DMS53 treated with DMSO at 0.1 percent for 48 hours (cell line): ENCODE measurements at regions not wholly inside any gene's neighbourhood (a gene's known extent, or its start where the extent isn't known, plus 50 kb on each side); places are given as distances from the start of the nearest gene placed in this dataset.

Experiments
- DNase-seq: peaks from one replicate; lab custom pipeline; 2025; ENCODE audit not compliant: unreplicated experiment; lab: John Stamatoyannopoulos, UW

DNA sequence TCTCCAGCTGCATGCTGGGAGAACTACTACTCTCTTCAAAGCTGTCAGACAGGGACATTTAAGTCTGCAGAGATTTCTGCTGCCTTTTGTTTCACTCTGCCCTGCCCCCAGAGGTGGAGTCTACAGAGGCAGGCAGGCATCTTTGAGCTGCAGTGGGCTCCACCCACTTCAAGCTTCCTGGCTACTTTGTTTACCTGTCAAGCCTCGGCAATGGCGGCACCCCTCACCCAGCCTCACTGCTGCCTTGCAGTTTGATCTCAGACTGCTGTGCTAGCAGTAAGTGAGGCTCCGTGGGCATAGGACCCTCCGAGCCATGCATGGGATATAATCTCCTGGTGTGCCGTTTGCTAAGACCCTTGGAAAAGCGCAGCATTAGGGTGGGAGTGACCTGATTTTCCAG is 61.7 kb downstream of the DMRTA1 start:
- peak; percentile 46 for DNase-seq

DNA sequence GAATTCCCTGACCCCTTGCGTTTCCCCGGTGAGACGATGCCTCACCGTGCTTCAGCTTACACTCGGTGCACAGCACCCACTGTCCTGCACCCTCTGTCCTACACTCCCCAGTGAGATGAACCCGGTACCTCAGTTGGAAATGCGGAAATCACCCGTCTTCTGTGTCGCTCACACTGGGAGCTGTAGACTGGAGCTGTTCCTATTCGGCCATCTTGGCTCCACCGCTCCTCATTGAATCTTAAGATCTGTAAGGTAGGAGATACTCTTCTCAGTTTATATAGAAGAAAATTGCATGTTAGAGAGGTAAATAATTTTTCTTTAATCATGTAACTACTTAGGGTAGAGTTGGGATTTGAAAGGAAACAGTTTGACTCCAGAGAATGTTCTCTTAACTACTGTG is 62.2 kb downstream of the DMRTA1 start:
- no peak for DNase-seq

DNA sequence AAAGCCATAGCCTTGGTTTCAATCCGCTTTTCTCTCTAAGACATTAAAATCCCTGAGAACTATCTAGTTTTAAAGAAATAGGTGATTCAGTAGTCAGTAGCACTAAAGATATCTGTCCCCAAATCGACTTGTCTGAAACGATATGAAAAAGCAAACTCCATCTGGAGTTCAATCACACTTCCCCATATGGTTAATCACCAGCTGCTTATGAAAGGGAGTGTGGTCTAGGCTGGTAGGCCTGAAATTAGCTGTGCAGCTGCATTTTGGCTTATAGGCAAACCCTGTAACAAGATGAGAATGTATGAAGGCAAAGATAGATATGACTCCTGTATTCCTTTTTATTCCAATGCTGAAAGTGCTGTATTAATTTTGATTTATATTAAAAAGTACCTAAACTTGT is 65.9 kb downstream of the DMRTA1 start:
- DNase-seq = no peak

DNA sequence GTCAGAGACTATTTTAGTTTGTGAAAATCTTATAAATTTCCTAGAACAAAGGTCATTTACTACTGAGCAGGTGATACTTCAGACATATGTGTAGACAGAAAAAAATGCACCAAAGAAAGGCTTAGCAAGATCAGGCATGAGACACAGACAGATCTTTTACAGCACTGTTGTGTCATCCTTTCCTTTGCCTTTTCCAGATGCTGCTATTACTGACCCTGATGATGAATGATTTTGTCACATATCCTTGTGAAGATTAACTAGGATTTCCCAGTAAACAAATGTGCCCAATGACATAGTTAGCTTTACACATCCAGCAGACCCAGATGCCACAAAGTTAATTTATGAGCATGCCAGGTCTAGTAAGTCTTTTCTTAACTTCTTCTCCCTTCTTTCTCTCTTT is 68.2 kb downstream of the DMRTA1 start:
- DNase-seq = no peak

DNA sequence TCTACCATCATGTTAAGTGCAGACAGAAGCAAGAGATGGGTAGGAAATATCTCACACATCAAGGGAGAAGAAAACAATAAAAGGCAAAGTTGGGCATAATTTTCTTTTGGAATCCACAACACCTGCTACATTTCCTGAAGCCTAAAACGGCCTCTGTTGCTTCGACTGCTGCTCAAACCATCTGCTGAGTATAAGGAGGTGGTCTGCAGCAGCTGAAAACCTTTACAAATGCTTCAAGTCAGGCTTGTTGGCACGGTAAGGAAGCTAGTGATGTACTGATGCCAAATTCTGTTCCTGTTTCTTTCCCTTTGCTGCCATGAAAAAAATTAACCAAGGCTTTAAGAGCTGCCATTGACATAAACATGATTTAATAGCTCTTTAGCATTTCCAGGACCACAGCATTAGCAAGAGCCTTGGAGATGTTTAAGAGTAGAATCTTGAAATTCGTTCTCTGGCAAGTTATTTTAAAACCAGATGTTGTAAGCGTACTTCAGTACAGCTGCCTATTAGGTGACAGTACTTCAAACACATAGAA is 75.6 kb downstream of the DMRTA1 start:
- no peak for DNase-seq

DNA sequence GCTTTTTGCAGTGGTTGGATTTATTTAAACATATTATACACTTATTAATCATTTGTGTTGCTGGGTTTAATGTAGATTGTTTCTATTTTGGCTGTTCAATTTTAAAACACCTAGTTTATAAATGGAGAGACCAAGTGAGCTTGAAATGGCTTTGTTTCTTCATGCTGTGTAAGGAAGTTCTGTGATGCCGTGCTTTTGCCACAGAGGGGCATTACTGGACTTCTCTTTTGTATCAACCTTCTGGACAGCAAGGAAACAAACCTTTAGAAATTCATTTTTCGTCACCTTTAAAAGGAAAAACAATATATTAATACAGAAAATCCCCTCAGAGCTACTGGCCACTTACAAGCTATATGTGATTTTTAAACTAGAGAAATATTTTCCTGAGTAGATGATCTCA is 81.9 kb downstream of the DMRTA1 start:
- DNase-seq = no peak

DNA sequence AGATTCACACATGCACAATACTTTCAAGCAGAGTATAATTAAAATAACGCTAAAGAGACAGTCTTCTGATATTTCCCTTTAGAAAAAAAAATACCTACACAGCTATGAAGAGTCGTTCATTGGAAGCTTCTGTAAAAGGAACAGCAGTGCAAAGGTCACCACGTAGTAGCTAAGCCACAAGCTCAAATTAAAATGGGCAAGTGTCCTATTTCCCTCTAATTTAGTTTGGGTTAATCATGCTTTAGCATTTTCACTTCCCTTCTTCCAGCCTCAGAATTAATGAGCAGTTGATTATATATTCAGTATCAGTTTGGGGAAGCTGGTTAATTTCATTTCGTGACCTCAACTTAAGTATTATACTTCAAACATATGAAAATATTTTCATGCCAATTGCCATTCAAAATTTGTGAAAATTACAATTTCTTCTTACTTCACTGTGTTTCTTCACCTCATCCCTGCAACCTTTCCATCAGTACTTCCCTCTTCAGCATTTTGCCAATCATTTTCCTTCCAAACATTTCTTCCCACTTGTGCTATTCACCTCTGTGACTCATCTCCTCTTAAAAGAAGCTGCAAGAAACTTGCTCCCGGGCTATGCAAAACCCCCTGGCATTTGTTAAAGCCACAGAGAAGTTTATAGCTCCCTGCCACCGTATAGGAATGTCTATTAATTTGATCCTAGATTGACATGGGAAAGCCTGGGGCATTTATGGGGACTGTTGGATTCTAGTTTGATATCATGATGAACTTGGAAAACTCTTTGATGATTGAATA is 83.0 kb downstream of the DMRTA1 start:
- DNase-seq = no peak

DNA sequence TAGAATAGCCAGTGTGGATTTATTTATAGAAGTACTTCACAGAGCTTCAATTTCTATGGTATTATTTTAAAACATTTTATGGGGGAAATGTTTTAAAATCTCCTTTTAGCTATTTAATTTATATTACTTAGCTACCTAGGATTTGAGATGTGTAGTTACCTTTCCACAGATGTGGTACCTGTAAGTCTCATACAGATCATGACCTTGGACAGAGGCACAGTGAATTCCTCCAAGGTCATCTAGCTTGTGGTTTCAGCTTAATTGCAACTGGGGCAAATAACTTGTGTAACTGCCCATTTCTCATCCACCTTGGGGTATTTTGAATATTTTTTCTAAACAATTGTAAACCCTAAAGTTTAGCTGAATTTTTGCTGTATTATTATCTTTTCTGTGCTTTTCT is 89.2 kb downstream of the DMRTA1 start:
- no peak for DNase-seq

DNA sequence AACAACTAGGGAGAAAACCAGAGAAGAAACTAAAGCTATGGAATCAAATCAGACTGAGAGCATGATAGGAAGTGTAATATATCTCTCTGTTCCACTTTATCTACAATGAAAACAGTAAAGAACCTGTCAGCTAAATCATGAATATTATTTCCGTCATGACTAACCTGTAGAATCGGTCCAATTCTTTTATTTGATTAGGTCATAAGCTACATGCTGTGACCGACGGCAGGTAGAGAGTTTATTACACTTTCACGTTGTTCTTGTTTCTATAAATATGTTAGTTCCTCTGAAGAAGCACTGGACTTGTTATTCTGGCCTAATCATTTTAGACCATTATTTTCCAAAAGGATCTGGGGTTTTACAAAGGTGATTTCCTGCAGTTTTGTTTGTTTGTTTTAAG is 91.1 kb downstream of the DMRTA1 start:
- no peak for DNase-seq

DNA sequence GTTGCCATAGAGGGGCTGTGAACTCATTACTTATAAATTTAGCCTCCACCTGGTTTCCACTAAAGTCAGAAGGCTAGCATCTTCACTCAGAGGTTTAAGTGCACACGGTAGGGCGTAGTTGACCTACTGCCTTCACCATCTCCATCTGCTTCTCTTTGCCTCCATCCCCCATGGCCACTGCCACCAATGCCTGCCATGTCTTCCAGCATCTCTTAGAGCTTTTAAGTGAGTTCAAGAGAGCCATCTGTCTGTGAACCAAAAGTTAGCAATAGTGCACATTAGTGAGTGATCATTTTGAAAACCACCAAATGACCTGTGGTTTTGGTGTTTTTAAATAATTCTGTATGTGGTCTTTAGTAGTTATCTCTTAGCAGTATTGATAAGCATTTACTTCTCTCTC is 102.0 kb downstream of the DMRTA1 start:
- DNase-seq = no peak

DNA sequence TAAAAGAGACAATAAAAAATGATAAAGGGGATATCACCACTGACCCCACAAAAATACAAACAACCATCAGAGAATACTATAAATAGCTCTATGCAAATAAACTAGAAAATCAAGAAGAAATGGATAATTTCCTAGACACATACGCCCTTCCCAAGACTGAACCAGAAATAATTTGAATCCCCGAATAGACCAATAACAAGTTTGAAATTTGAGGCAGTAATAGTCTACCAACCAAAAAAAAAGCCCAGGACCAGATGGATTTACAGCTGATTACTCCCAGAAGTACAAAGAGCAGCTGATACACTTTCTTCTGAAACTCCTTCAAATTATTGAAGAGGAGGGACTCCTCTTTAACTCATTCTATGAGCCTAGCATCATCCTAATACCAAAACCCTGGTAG is 128.1 kb downstream of the DMRTA1 start:
- no peak for DNase-seq

DNA sequence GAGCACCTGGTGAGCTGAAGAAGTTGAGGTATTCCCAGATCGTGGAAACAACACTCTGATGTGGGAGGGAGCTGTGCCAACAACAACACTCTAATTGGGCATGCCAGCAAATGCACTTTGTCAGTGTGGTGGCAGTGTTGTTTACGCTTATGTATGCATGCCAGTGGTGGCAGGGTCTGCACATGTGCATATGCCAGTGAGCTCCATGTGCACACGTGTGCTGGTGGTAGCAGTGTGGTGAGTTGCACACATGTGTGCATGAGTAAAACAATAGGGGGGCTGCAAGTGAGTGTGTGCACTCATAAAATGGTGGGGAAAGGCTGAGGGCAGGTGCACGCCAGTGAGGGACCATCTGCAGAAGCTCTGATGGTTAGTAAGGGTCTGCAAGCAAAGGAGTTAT is 134.2 kb downstream of the DMRTA1 start:
- no peak for DNase-seq

DNA sequence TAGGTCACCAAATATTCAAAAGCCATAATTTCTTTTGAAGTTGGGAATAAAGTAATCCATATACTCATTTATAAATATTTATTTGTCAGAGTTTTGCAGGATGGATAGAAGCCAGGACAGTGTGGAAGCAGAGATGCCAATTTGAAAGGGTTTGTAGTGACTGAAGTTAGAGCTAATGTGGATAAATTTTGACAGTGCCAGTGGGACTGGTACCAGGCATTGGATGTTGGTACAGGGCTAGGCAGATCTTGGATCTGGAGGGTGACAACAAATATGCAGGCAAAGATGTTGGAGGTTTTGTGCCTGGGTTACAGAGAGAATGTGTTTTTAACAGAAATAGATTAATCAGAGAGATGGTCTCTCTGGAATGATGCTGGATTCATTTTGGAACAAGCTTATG is 135.6 kb downstream of the DMRTA1 start:
- no peak for DNase-seq

DNA sequence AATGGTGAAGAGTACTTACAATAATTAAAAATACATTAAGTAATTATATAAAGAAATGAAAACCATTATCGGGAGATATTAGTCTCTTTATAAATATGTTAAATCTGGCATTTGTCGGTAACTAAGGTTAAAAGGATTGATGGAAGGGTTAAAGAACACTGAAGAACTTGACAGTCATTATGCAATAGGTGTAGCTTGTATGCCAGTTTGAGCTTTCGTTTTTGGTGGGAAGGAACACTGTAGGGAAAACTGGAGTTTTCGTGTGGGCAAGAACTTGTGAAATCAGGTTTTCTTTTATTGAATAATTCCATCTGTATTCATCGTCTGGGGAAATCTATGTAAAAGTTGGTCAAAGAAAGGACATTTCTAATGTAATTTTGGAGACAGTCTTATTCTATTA is 142.3 kb downstream of the DMRTA1 start:
- DNase-seq = no peak

DNA sequence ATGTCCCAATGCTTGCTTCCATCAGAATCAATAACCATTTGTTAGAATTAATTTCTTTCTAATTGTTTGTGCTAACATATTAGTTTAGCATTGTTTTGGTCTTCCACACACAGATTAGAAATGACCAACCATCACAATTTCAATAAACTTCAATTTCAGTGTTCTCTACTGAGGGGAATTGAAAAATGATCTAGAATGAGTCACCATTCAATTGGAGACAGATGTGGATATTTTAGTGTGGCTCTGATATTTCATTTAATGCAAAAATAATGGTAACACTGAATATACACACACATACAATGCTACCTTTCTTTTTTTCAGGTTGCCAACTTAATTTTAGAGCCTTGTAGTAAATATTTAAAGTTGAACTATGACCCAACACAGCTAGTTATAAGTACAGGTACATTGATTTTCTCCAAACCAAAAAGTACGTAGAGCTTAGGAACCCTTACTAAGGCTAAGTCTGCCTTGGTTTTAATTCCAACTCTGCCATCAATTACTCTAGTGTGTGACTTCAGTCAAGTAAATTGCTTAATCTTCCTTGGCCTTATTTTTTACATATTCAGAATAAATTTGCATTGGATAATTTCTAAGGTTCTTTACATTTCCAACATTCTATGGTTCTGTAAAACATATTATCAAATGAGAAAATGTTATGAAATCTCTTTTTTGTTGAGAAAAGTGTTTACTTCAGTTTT is 143.9 kb downstream of the DMRTA1 start:
- no peak for DNase-seq

DNA sequence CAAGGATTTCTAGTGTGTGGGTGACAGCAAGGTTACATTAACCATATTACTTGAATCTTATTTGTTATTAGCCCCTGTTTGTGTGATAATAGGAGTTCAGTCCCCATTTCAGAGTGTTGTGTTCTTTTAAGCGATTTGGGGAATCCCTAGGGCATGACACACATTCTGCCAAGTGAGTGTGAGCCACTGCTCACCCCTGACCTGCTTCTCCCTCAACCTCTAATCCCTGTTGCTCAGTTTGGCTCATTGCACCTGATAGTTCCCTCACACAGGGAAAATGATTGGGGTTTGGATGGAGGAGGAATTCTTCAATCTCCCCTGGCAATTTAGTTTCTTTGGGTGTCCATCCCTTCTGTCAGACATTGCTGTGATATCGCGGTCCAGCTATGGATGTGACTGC is 149.2 kb downstream of the DMRTA1 start:
- DNase-seq = no peak

DNA sequence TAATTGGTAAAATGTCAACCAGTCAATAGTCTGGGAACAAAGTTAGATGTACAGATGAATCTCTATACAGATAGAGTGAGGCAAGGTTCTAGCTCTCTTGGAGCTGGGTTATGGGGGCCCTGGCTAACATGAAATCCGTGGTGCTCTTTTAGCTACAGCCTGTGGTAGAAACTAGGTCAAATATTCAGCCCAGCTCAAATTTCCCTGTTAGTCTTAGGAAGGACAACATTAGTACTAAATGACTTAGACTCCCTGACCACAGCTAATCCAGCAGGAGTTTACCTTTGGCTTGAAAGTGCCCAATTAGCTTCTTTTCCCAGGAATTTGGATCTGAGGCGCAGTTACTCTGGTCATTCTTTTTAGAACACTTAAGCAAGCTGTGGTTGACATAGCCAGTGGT is 170.5 kb downstream of the DMRTA1 start:
- DNase-seq = no peak

DNA sequence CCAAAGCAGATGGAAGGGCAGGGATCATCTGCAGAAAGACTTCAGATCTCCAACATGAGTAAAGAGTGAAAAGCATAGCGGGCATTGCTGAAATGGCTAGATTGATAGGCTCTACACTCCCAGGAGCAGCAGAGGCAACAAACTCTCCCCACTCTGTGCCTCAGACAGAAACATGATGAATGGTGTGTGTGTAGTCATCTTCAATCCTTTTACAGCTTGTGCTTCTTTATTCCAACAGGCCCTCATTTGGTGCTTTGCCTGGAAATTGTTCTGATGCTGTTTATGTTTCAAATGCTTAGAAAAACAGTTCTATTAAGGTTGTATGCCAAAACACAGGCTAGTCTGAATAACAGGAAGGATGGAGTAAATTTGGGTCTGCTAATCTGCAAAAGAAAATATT is 176.2 kb downstream of the DMRTA1 start:
- DNase-seq = no peak

DNA sequence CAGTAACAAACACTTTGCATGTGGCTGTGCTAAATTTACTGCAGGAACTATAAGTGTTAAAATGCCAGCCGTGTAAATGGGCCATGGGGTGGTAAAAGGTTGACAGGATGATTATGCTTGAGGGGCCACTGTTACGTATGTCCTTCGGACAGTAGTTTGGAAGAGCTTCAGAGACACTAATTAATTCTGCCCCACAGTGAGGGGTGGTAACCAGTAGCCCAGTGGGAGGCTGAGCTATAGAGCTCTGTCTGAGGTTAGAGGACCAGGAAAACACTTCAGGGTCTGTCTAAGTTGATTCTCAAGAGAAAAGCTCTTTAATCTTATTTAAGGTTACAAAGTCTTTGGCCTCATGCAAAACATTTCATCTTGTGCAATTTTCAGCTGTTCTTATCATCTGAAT is 176.6 kb downstream of the DMRTA1 start:
- DNase-seq = no peak

DNA sequence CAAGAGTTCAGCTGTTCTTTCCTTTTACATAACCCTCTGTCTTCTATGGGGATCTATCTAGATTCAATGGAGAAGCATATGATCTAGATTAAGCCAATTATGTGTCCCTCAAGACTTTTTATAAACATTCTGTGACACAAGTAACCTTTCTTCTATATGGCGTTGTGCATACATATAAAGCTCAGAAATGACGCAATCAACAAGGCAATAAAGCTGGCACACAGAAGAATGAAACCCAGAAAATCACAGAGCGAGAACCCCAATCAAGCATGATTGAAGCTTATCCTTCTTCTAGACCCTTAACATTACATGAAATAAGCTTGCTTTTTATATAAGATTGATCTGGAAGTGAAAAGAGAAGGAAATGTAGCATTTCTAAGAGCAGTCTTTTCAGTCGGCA is 178.9 kb downstream of the DMRTA1 start:
- DNase-seq = no peak

DNA sequence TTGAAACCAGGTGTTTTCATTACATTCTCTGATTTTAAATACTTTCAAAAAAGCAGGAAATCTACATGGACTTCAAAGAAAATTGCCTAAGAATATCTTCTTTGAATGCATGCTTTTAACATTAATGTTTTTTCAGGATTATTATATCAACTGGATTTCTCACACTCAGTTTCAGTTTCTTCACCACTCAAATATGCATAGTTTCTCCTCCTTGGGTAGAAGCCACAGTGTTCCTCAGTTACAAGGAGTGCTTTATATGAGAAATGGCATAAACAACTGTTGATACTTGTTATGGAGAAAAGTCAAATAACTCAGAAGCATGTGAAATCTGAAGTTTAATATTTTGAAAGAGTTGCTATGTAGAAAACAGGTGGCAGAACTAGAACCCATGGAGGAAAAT is 196.9 kb downstream of the DMRTA1 start:
- no peak for DNase-seq

DNA sequence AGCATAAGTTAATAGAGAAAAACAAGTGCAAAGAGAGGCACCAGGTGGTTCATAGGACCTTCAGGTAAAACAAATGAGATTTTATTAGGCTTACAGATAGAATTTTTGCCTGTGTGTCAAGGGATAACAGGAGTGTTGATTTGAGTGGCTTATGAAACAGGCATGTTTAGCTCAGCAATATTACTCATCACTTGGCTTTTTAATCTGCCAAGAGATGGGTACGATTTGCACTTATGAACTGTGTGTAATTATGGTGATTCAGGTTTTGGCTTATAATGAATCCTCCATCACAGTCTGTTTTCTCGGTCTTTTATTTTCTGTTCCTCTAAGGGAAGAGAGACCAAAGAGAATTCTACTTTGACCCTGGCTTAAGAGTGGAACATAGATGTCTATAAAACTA is 199.3 kb downstream of the DMRTA1 start:
- no peak for DNase-seq

DNA sequence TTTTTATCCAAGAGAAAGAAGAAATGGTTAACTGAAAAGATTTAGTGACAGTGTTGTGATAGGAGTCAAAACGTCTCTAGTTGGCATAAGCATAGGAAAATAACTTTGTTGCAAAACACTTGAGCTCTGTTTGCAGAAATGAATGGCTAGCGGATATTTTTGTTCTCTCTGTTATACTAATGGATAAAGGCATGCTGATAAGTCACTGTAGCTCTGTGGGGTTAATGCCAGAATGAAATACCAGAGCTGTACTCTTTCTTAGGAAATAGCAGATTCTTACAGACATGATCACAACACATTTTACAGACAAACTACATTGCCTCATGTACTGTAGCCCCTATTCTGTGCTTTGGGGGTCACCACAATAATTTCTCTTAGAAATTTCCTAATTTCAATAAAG is 202.8 kb downstream of the DMRTA1 start:
- no peak for DNase-seq
